HCT116 (cell line): ENCODE measurements at regions not wholly inside any gene's neighbourhood (a gene's known extent, or its start where the extent isn't known, plus 50 kb on each side); places are given as distances from the start of the nearest gene placed in this dataset.

Source experiments
- ATAC-seq: fragments of 200-7000 bp; cut with Tn5 transposase; 2 replicates; pipeline ENCODE4 v1.9.1; 2020; ENCODE audit warnings: mild to moderate bottlenecking, moderate library complexity
- BruUV-seq: library from RNA; stranded (reverse); fragments of 400-500 nt; replicated peaks from 2 replicates; lab custom pipeline; 2021; lab: Mats Ljungman, UMichigan
- CTCF ChIA-PET: fragments of 300-600 bp; sonication (Branson Sonifier 250); formaldehyde crosslinking; loops from one replicate; lab custom pipeline; 2021; ENCODE audit warnings: antibody characterized with exemption; lab: Charles Lee
- POLR2A ChIA-PET: fragments of 300-600, 350-600 bp; sonication (Branson Sonifier 250); formaldehyde crosslinking; loops from one replicate; lab custom pipeline; 2021; ENCODE audit warnings: antibody characterized with exemption; lab: Charles Lee
- RAD21 ChIA-PET, 2 experiments: fragments of 300-600 bp; sonication (Branson Sonifier 250); formaldehyde crosslinking; loops; one replicate each; lab custom pipeline; 2023; ENCODE audit warnings: low total read pairs in 2 of 2; ENCODE audit not compliant: uncharacterized antibody in 2 of 2, unreplicated experiment in 2 of 2, low non-redundant PET in 1 of 2; lab: Charles Lee
- DNase-seq: peaks from one replicate; pipeline ENCODE4 v3.0.0-alpha.2; 2010; ENCODE audit warnings: low read depth, low spot score
- H2AFZ ChIP-seq: fragments of 200-600 bp; shearing (Covaris generic), sonication (generic); 2 replicates; pipeline ENCODE4 v1.6.1; 2017; ENCODE audit warnings: low read depth, mixed run types, mixed read lengths, antibody characterized with exemption, low read length; ENCODE audit not compliant: poor library complexity, severe bottlenecking
- H3K27ac ChIP-seq: 2 replicates; pipeline ENCODE4 v1.5.1; 2012; ENCODE audit warnings: low read depth, low read length
- H3K27me3 ChIP-seq: fragments of 200-600 bp; sonication (generic); 2 replicates; pipeline ENCODE4 v1.6.1; 2016; ENCODE audit warnings: mixed run types, low read length, mixed read lengths; ENCODE audit not compliant: insufficient read depth
- H3K36me3 ChIP-seq, 2 experiments: fragments of 200-500 bp in 1 of 2; fragments of 200-600 bp in 1 of 2; sonication (Bioruptor generic) in 1 of 2; sonication (generic) in 1 of 2; 2 replicates each; pipeline versions ENCODE4 v1.5.1 to v1.6.1; 2014 to 2016; ENCODE audit warnings: low read length in 2 of 2, inconsistent platforms in 1 of 2, mixed read lengths in 1 of 2, mixed run types in 1 of 2; ENCODE audit not compliant: insufficient read depth in 2 of 2, control insufficient read depth in 1 of 2
- H3K4me1 ChIP-seq, 2 experiments: fragments of 200-600 bp in 1 of 2; sonication (generic) in 1 of 2; 2 replicates each; pipeline versions ENCODE4 v1.5.1 to v1.6.1; 2012 to 2017; ENCODE audit warnings: low read length in 2 of 2, inconsistent platforms in 1 of 2, mild to moderate bottlenecking in 1 of 2, mixed read lengths in 1 of 2, mixed run types in 1 of 2, moderate library complexity in 1 of 2; ENCODE audit not compliant: insufficient read depth in 2 of 2, control insufficient read depth in 1 of 2
- H3K4me2 ChIP-seq: fragments of 200-600 bp; sonication (generic); 2 replicates; pipeline ENCODE4 v1.6.1; 2017; ENCODE audit warnings: mixed run types, low read length, mixed read lengths
- H3K4me3 ChIP-seq, 2 experiments: fragments of 200-600 bp in 1 of 2; sonication (generic) in 1 of 2; replicated peaks in 1 of 2; 2 replicates each; pipeline ENCODE4 v1.5.1; 2011 to 2016; ENCODE audit warnings: low read length in 2 of 2, control low read depth in 1 of 2, low read depth in 1 of 2, mild to moderate bottlenecking in 1 of 2, mixed read lengths in 1 of 2, mixed run types in 1 of 2
- H3K79me2 ChIP-seq: fragments of 200-600 bp; sonication (generic); 2 replicates; pipeline ENCODE4 v1.6.1; 2017; ENCODE audit warnings: mild to moderate bottlenecking, mixed run types, low read length, moderate library complexity, mixed read lengths; ENCODE audit not compliant: insufficient read depth
- H3K9ac ChIP-seq: fragments of 200-600 bp; sonication (generic); 2 replicates; pipeline ENCODE4 v1.6.1; 2016; ENCODE audit warnings: low read length, mixed read lengths
- H3K9me2 ChIP-seq: fragments of 200-600 bp; sonication (generic), shearing (Covaris generic); 2 replicates; pipeline ENCODE4 v1.6.1; 2017; ENCODE audit warnings: mixed run types, mild to moderate bottlenecking, moderate library complexity; ENCODE audit not compliant: insufficient read depth
- H3K9me3 ChIP-seq, 2 experiments: fragments of 200-500 bp in 1 of 2; fragments of 200-600 bp in 1 of 2; sonication (Bioruptor generic) in 1 of 2; sonication (generic) in 1 of 2; 2 replicates each; pipeline ENCODE4 v1.6.1; 2014 to 2017; ENCODE audit warnings: low read length in 2 of 2, mixed read lengths in 2 of 2, inconsistent platforms in 1 of 2, low read depth in 1 of 2, mild to moderate bottlenecking in 1 of 2, mixed run types in 1 of 2, moderate library complexity in 1 of 2; ENCODE audit not compliant: control insufficient read depth in 1 of 2, insufficient read depth in 1 of 2
- H4K20me1 ChIP-seq: fragments of 200-600 bp; sonication (generic), shearing (Covaris generic); 2 replicates; pipeline ENCODE4 v1.6.1; 2017; ENCODE audit warnings: mixed run types, mild to moderate bottlenecking, moderate library complexity; ENCODE audit not compliant: insufficient read depth
- ELF1 ChIP-seq: IDR thresholded peaks from 2 replicates; pipeline ENCODE4 v1.6.1; 2012; ENCODE audit warnings: low read depth, borderline replicate concordance
- JUND ChIP-seq: IDR thresholded peaks from 2 replicates; pipeline ENCODE4 v1.6.1; 2012
- POLR2AphosphoS5 ChIP-seq: IDR thresholded peaks from 2 replicates; pipeline ENCODE4 v1.6.1; 2011; ENCODE audit warnings: mild to moderate bottlenecking, low read depth, low read length, moderate library complexity
- RAD21 ChIP-seq: IDR thresholded peaks from 2 replicates; pipeline ENCODE4 v1.6.1; 2012; ENCODE audit warnings: low read depth, mild to moderate bottlenecking
- SP1 ChIP-seq: IDR thresholded peaks from 2 replicates; pipeline ENCODE4 v1.6.1; 2012; ENCODE audit warnings: low read depth
- intact Hi-C: fragments of 100-400 bp; cut with micrococcal nuclease; formaldehyde crosslinking; loops from 2 replicates; pipeline ENCODE4 v1.10.0; 2022
- TF ChIP-seq, protein P1 (sequence below): IDR thresholded peaks from 2 replicates; pipeline ENCODE4 v1.6.1; 2012
- TF ChIP-seq, protein P2 (sequence below): IDR thresholded peaks from 2 replicates; pipeline ENCODE4 v1.6.1; 2012; ENCODE audit warnings: low read depth

GRCh38 chr11:31996159-31996881, 94.6 kb upstream of the RCN1 start:
- DNase-seq: no peak
- Histone ChIP-seq H3K4me3 (no peak overlapping the region), H3K36me3 (no peaks in the 10 kb centered on the region), H3K79me2 (no peaks in the 10 kb centered on the region), H3K4me1 (no peaks in the 10 kb centered on the region), H3K9me2 (no peaks in the 10 kb centered on the region), H3K9me3 (no peaks in the 10 kb centered on the region), H3K9ac (no peak overlapping the region), H2AFZ (no peak overlapping the region), H4K20me1 (no peaks in the 10 kb centered on the region), H3K4me2 (no peak overlapping the region), H3K27me3 (peaks cover 9% of the 10 kb centered on the region), H3K27ac (no peak overlapping the region)
- RAD21 ChIA-PET: no interaction called here
- BruUV-seq: no TSS peak
- intact Hi-C loops: no loop called here
- POLR2A ChIA-PET: no interaction called here
- ATAC-seq: no peak
- CTCF ChIA-PET: interaction anchor here (1.8 kb wide), 1 partner anchor 11 kb away, joined by 6 read pairs; no protein-coding TSS in a partner anchor
- TF ChIP-seq, protein P1, sequence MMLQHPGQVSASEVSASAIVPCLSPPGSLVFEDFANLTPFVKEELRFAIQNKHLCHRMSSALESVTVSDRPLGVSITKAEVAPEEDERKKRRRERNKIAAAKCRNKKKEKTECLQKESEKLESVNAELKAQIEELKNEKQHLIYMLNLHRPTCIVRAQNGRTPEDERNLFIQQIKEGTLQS: no peak
- TF ChIP-seq JUND (no peak), SP1 (no peak), POLR2AphosphoS5 (no peak), RAD21 (no peak), ELF1 (no peak)
- TF ChIP-seq, protein P2, sequence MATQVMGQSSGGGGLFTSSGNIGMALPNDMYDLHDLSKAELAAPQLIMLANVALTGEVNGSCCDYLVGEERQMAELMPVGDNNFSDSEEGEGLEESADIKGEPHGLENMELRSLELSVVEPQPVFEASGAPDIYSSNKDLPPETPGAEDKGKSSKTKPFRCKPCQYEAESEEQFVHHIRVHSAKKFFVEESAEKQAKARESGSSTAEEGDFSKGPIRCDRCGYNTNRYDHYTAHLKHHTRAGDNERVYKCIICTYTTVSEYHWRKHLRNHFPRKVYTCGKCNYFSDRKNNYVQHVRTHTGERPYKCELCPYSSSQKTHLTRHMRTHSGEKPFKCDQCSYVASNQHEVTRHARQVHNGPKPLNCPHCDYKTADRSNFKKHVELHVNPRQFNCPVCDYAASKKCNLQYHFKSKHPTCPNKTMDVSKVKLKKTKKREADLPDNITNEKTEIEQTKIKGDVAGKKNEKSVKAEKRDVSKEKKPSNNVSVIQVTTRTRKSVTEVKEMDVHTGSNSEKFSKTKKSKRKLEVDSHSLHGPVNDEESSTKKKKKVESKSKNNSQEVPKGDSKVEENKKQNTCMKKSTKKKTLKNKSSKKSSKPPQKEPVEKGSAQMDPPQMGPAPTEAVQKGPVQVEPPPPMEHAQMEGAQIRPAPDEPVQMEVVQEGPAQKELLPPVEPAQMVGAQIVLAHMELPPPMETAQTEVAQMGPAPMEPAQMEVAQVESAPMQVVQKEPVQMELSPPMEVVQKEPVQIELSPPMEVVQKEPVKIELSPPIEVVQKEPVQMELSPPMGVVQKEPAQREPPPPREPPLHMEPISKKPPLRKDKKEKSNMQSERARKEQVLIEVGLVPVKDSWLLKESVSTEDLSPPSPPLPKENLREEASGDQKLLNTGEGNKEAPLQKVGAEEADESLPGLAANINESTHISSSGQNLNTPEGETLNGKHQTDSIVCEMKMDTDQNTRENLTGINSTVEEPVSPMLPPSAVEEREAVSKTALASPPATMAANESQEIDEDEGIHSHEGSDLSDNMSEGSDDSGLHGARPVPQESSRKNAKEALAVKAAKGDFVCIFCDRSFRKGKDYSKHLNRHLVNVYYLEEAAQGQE: no peak
